Smooth muscle cell (in vitro differentiated cells): ENCODE measurements at regions not wholly inside any gene's neighbourhood (a gene's known extent, or its start where the extent isn't known, plus 50 kb on each side); places are given as distances from the start of the nearest gene placed in this dataset.

Source experiments
- DNase-seq: peaks from one replicate; lab custom pipeline; 2025; ENCODE audit not compliant: unreplicated experiment; lab: John Stamatoyannopoulos, UW
- H2AFZ ChIP-seq: fragments of 200-600 bp; sonication (generic); 2 replicates; pipeline ENCODE4 v1.6.0; 2016; ENCODE audit warnings: antibody characterized with exemption, low read depth, mild to moderate bottlenecking
- H3F3A ChIP-seq: fragments of 200-600 bp; sonication (generic); 2 replicates; pipeline ENCODE4 v1.6.0; 2017; ENCODE audit warnings: antibody characterized with exemption, low read depth
- H3K27ac ChIP-seq: fragments of 200-600 bp; sonication (generic); 2 replicates; pipeline ENCODE4 v1.5.1; 2016; ENCODE audit warnings: low read depth, mild to moderate bottlenecking
- H3K27me3 ChIP-seq: fragments of 200-600 bp; sonication (generic); 2 replicates; pipeline ENCODE4 v1.6.1; 2016; ENCODE audit warnings: low read depth, mild to moderate bottlenecking
- H3K36me3 ChIP-seq: fragments of 200-600 bp; sonication (generic); 2 replicates; pipeline ENCODE4 v1.5.1; 2016; ENCODE audit warnings: low read depth
- H3K4me1 ChIP-seq: fragments of 200-600 bp; sonication (generic); 2 replicates; pipeline ENCODE4 v1.5.1; 2016; ENCODE audit warnings: low read depth
- H3K4me2 ChIP-seq: fragments of 200-600 bp; sonication (generic); 2 replicates; pipeline ENCODE4 v1.6.0; 2016; ENCODE audit warnings: mild to moderate bottlenecking
- H3K4me3 ChIP-seq: fragments of 200-600 bp; sonication (generic); 2 replicates; pipeline ENCODE4 v1.5.1; 2016; ENCODE audit warnings: mild to moderate bottlenecking
- H3K79me2 ChIP-seq: fragments of 200-600 bp; sonication (generic); 2 replicates; pipeline ENCODE4 v1.6.0; 2016; ENCODE audit warnings: low read depth, mild to moderate bottlenecking
- H3K9ac ChIP-seq: fragments of 200-600 bp; sonication (generic); 2 replicates; pipeline ENCODE4 v1.6.0; 2016; ENCODE audit warnings: low read depth
- H3K9me3 ChIP-seq: fragments of 200-600 bp; sonication (generic); replicated peaks from 2 replicates; pipeline ENCODE4 v1.5.1; 2016; ENCODE audit warnings: low read depth
- H4K20me1 ChIP-seq: fragments of 200-600 bp; sonication (generic); 2 replicates; pipeline ENCODE4 v1.6.0; 2016; ENCODE audit warnings: low read depth
- WGBS: methylation state at CpG from one replicate; pipeline ENCODE4 v1.1.7; 2016; ENCODE audit warnings: low lambda C conversion rate; 5-methylcytosine and 5-hydroxymethylcytosine counted together
- TF ChIP-seq, protein P1 (sequence below): fragments of 200-600 bp; sonication (generic); IDR thresholded peaks from 2 replicates; pipeline ENCODE4 v1.5.1; 2017; ENCODE audit warnings: borderline replicate concordance, mild to moderate bottlenecking, antibody characterized with exemption; ENCODE audit not compliant: insufficient read depth, poor library complexity, severe bottlenecking

DNA sequence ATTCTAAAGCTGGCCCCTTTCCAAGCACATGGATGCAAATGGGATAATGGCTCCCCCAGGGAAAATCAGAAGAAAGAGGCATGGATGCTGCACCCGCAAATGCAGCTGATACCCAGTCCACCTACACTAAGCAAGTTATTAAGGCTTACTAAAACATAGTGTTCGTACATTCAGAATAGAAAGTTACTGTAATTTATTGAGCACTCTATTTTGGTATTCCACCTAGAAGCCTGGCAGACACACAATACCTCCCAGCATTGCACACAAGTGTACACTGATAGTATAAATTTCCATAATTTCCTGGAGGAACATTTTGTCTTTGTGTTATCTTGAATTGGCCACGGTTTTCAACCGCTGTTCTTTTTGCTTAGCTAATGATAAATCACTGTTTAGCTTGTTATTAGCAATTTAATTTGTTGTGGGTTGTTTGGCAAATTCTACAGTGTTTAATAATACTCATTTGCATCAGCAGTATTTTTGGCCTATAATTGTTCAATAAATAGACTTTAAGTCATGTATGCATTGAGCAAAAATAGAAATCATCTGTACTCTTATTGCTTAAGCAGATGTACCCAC is 94.5 kb upstream of the MRI1 start:
- Histone ChIP-seq H3K9me3 (no peaks in the 10 kb centered on the region), H3K27ac (no peak overlapping the region)

DNA sequence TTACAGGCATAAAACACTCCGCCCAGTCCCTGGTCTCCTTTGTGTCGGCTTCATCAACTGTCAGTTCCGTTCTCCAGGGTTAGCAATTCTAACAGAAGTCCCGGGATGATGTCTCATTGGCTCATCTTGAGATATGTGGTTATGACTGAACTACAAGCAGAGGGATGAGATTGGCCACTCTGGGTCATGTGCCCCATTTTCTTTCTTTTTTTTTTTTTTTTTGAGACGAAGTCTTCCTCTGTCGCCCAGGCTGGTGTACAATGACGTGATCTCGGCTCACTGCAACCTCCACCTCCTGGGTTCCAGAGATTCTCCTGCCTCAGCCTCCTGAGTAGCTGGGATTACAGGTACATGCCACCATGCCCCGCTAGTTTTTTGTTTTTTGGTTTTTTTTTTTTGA is 95.4 kb upstream of the MRI1 start:
- H3K4me3 ChIP-seq: no peak overlapping the region
- no peaks in the 10 kb centered on the region for H3K9me3 ChIP-seq
- no peak for DNase-seq
- no peaks in the 10 kb centered on the region for H3K4me1 ChIP-seq
- no peaks in the 10 kb centered on the region for H3K36me3 ChIP-seq
- WGBS: 89% methylated on average over 9 of the region's 9 CpGs
- H3K4me2 ChIP-seq: no peak overlapping the region
- H3K79me2 ChIP-seq: no peaks in the 10 kb centered on the region
- H2AFZ ChIP-seq: no peak overlapping the region
- no peaks in the 10 kb centered on the region for H4K20me1 ChIP-seq
- no peaks in the 10 kb centered on the region for H3F3A ChIP-seq
- no peak overlapping the region for H3K27ac ChIP-seq
- TF ChIP-seq, protein P1, sequence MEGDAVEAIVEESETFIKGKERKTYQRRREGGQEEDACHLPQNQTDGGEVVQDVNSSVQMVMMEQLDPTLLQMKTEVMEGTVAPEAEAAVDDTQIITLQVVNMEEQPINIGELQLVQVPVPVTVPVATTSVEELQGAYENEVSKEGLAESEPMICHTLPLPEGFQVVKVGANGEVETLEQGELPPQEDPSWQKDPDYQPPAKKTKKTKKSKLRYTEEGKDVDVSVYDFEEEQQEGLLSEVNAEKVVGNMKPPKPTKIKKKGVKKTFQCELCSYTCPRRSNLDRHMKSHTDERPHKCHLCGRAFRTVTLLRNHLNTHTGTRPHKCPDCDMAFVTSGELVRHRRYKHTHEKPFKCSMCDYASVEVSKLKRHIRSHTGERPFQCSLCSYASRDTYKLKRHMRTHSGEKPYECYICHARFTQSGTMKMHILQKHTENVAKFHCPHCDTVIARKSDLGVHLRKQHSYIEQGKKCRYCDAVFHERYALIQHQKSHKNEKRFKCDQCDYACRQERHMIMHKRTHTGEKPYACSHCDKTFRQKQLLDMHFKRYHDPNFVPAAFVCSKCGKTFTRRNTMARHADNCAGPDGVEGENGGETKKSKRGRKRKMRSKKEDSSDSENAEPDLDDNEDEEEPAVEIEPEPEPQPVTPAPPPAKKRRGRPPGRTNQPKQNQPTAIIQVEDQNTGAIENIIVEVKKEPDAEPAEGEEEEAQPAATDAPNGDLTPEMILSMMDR: no peak
- no peak overlapping the region for H3K9ac ChIP-seq
- H3K27me3 ChIP-seq: no peaks in the 10 kb centered on the region

More for the DNA sequence above, 94.5 kb upstream of the MRI1 start:
- TF ChIP-seq, protein P1: no peak
- Histone ChIP-seq H3F3A (no peaks in the 10 kb centered on the region), H3K4me3 (no peak overlapping the region), H3K4me1 (no peaks in the 10 kb centered on the region), H3K9ac (no peak overlapping the region), H4K20me1 (no peaks in the 10 kb centered on the region), H3K79me2 (no peaks in the 10 kb centered on the region), H3K36me3 (no peaks in the 10 kb centered on the region), H3K4me2 (no peak overlapping the region), H3K27me3 (no peaks in the 10 kb centered on the region), H2AFZ (no peak overlapping the region)
- no peak for DNase-seq
- 93% methylated on average over 4 of the region's 4 CpGs for WGBS

DNA sequence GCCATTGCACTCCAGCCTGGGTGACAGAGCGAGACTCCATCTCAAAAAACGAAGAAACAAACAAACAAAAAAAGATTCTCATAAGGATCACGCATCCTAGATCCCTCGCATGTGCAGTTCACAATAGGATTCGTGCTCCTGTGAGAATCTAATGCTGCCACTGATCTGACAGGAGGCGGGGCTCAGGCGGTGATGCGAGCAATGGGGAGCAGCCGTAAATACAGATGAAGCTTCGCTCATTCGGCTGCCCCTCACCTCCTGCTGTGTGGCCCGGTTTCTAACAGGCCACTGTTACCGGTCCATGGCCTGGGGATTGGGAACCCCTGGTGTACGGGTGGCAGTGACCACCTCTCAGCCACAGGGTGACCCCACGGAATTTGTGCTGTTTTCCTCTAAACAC is 98.2 kb upstream of the MRI1 start:
- H3K9me3 ChIP-seq: no peaks in the 10 kb centered on the region
- no peak overlapping the region for H3K4me3 ChIP-seq
- no peak for DNase-seq
- WGBS: 79% methylated on average over 15 of the region's 15 CpGs
- no peak overlapping the region for H3K9ac ChIP-seq
- TF ChIP-seq, protein P1: no peak
- H2AFZ ChIP-seq: no peak overlapping the region
- H3K79me2 ChIP-seq: no peaks in the 10 kb centered on the region
- no peak overlapping the region for H3K27ac ChIP-seq
- no peaks in the 10 kb centered on the region for H3K4me1 ChIP-seq
- H4K20me1 ChIP-seq: no peaks in the 10 kb centered on the region
- no peaks in the 10 kb centered on the region for H3F3A ChIP-seq
- H3K27me3 ChIP-seq: no peaks in the 10 kb centered on the region
- no peaks in the 10 kb centered on the region for H3K36me3 ChIP-seq
- H3K4me2 ChIP-seq: no peak overlapping the region

DNA sequence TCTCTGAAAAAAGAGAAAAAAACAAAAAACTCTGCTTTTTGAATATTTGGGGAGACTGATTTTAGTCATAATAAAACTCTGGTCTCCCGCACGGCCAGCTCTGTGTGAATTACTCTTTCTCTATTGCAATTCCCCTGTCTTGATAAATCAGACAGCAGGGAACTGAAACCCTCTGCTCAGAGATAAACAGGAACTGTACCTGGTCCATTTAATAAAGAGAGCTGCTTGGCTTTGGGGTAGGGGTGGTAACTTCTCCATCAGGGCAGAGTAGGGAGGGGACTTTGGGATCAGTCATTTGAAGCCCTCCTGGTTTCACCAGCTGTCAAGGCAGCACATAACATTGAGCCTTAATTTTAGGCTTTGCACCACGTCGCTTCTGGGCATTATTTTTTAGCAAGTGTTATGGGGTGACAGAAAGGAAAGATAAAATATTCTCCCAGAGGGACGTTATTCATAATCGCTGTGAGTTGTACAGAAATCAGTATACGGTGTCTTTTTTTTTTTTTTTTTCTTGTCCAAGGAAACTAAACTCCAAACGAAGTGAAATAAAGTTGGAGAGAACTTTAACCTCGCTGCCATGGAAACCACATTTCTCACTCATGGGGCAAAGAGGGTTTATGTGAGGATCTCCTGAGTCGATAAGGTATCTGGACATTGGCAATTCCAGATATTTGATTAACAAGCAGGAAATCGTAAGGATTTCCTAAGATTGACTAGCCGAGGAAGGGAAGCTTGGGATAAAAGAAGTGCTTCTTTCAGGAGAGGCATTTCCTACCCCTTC is 99.0 kb upstream of the MRI1 start:
- WGBS: 94% methylated on average over 12 of the region's 12 CpGs
- DNase-seq: no peak
- H3K4me3 ChIP-seq: no peak overlapping the region
- H3F3A ChIP-seq: no peaks in the 10 kb centered on the region
- H2AFZ ChIP-seq: no peak overlapping the region
- TF ChIP-seq, protein P1: no peak
- no peaks in the 10 kb centered on the region for H3K79me2 ChIP-seq
- no peaks in the 10 kb centered on the region for H4K20me1 ChIP-seq
- H3K27me3 ChIP-seq: no peaks in the 10 kb centered on the region
- no peaks in the 10 kb centered on the region for H3K36me3 ChIP-seq
- H3K4me2 ChIP-seq: no peak overlapping the region
- no peaks in the 10 kb centered on the region for H3K9me3 ChIP-seq
- H3K27ac ChIP-seq: no peak overlapping the region
- no peak overlapping the region for H3K9ac ChIP-seq
- no peaks in the 10 kb centered on the region for H3K4me1 ChIP-seq
